ENCODE measurements at regions not wholly inside any gene's neighbourhood (a gene's known extent, or its start where the extent isn't known, plus 50 kb on each side); places are given as distances from the start of the nearest gene placed in this dataset.

DNA sequence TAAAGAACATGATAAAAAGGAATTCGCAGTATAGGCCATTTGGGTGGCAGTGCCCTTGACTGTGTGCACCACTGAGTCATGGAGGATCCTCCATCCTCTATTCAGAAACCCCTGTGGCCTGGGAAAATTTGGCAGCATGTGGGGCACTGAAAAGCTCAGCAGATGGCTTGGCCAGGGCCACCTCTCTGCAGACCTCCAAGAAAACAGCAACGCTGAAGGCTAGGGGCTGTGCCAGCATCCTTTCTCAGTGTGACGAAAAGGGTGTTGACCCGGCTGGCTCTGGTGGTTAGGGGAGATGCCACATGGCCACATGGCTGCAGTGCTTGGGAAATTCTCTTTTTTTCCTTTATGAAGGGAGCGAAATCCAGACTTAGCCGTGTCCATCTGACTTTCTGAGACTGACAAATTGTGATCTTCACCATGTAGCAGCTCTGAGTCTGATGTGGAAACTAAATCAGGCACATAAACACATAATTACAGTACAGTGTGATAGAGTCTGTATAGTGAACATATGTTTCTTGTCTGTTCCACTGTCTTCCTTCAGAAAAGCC lies 178.0 kb downstream of the KCTD12 start:
- TF ChIP-seq, protein P1, sequence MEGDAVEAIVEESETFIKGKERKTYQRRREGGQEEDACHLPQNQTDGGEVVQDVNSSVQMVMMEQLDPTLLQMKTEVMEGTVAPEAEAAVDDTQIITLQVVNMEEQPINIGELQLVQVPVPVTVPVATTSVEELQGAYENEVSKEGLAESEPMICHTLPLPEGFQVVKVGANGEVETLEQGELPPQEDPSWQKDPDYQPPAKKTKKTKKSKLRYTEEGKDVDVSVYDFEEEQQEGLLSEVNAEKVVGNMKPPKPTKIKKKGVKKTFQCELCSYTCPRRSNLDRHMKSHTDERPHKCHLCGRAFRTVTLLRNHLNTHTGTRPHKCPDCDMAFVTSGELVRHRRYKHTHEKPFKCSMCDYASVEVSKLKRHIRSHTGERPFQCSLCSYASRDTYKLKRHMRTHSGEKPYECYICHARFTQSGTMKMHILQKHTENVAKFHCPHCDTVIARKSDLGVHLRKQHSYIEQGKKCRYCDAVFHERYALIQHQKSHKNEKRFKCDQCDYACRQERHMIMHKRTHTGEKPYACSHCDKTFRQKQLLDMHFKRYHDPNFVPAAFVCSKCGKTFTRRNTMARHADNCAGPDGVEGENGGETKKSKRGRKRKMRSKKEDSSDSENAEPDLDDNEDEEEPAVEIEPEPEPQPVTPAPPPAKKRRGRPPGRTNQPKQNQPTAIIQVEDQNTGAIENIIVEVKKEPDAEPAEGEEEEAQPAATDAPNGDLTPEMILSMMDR (optimal IDR thresholded peaks at IDR 0.05 in 1 of 3, IDR thresholded peaks at IDR 0.05 in 1 of 3, conservative IDR thresholded peaks at IDR 0.05 in 1 of 3; ENCODE audit: extremely low read depth in 1 of 3, insufficient read depth in 2 of 3, low read length in 3 of 3) = no peak
- no peak for TF ChIP-seq EZH2 (IDR thresholded peaks at IDR 0.05; ENCODE audit: low read length)
